SK-N-SH (cell line): ENCODE measurements at regions not wholly inside any gene's neighbourhood (a gene's known extent, or its start where the extent isn't known, plus 50 kb on each side); places are given as distances from the start of the nearest gene placed in this dataset.

Experiments used
- CTCF ChIA-PET: fragments of 300-600, 350-600 bp; formaldehyde crosslinking; extraction: SDS; loops from one replicate; lab custom pipeline; 2021; lab: Yijun Ruan, JAX
- POLR2A ChIA-PET: fragments of 350-600 bp; sonication (Branson Sonifier 250); formaldehyde crosslinking; extraction: SDS; loops from one replicate; lab custom pipeline; 2020; ENCODE audit warnings: antibody characterized with exemption, inconsistent platforms; lab: Yijun Ruan, JAX
- DNase-seq: peaks from one replicate; pipeline ENCODE4 v3.0.0; 2012
- H2AFZ ChIP-seq: fragments of 200-600 bp; sonication (generic); 2 replicates; pipeline ENCODE4 v1.8.1; 2016; ENCODE audit warnings: antibody characterized with exemption, mild to moderate bottlenecking, low read depth
- H3F3A ChIP-seq: fragments of 200-600 bp; sonication (generic); replicated peaks from 2 replicates; pipeline ENCODE3; 2016; ENCODE audit warnings: antibody characterized with exemption, mild to moderate bottlenecking; ENCODE audit not compliant: insufficient read depth
- H3K27ac ChIP-seq, 2 experiments: fragments of 200-500 bp in 1 of 2; fragments of 200-600 bp in 1 of 2; sonication (Bioruptor generic) in 1 of 2; sonication (generic), shearing (Covaris generic) in 1 of 2; 2 replicates each; pipeline versions ENCODE4 v1.5.1 to v1.6.1; 2014 to 2016; ENCODE audit warnings: low read depth in 2 of 2, inconsistent platforms in 1 of 2, low read length in 1 of 2, mild to moderate bottlenecking in 1 of 2, mixed read lengths in 1 of 2
- H3K27me3 ChIP-seq: fragments of 200-600 bp; sonication (generic), shearing (Covaris generic); 2 replicates; pipeline ENCODE4 v1.6.1; 2016; ENCODE audit warnings: mixed run types; ENCODE audit not compliant: insufficient read depth
- H3K36me3 ChIP-seq, 2 experiments: fragments of 200-500 bp in 1 of 2; fragments of 200-600 bp in 1 of 2; sonication (Bioruptor generic) in 1 of 2; sonication (generic) in 1 of 2; replicated peaks in 1 of 2; 2 replicates each; pipeline versions ENCODE3 to v1.5.1; 2014 to 2016; ENCODE audit warnings: low read length in 1 of 2, mild to moderate bottlenecking in 1 of 2; ENCODE audit not compliant: insufficient read depth in 2 of 2, control insufficient read depth in 1 of 2
- H3K4me1 ChIP-seq, 2 experiments: fragments of 200-500 bp in 1 of 2; fragments of 200-600 bp in 1 of 2; sonication (Bioruptor generic) in 1 of 2; sonication (generic), shearing (Covaris generic) in 1 of 2; 2 replicates each; pipeline versions ENCODE4 v1.5.1 to v1.6.1; 2014 to 2016; ENCODE audit warnings: low read depth in 1 of 2, low read length in 1 of 2, mixed run types in 1 of 2; ENCODE audit not compliant: insufficient read depth in 2 of 2, control insufficient read depth in 1 of 2
- H3K4me2 ChIP-seq: fragments of 200-600 bp; sonication (generic), shearing (Covaris generic); 2 replicates; pipeline ENCODE4 v1.6.1; 2017; ENCODE audit warnings: mixed run types
- H3K4me3 ChIP-seq, 2 experiments: fragments of 200-500 bp in 1 of 2; fragments of 200-600 bp in 1 of 2; sonication (Bioruptor generic) in 1 of 2; sonication (generic), shearing (Covaris generic) in 1 of 2; 2 replicates each; pipeline versions ENCODE4 v1.5.1 to v1.8.1; 2014 to 2016; ENCODE audit warnings: low read depth in 2 of 2, inconsistent platforms in 1 of 2, low read length in 1 of 2, mild to moderate bottlenecking in 1 of 2, mixed read lengths in 1 of 2, moderate library complexity in 1 of 2
- H3K79me2 ChIP-seq: fragments of 200-600 bp; sonication (generic); 2 replicates; pipeline ENCODE4 v1.8.1; 2017; ENCODE audit warnings: mild to moderate bottlenecking; ENCODE audit not compliant: insufficient read depth
- H3K9ac ChIP-seq: fragments of 200-600 bp; sonication (generic); 2 replicates; pipeline ENCODE4 v1.6.1; 2017; ENCODE audit warnings: mixed run types
- H3K9me2 ChIP-seq: fragments of 200-600 bp; sonication (generic); 2 replicates; pipeline ENCODE4 v1.6.1; 2017; ENCODE audit warnings: mixed run types
- H3K9me3 ChIP-seq: fragments of 200-600 bp; sonication (generic); 2 replicates; pipeline ENCODE4 v1.6.1; 2017; ENCODE audit warnings: mixed run types, mild to moderate bottlenecking, moderate library complexity
- H4K20me1 ChIP-seq: fragments of 200-600 bp; sonication (generic); 2 replicates; pipeline ENCODE4 v1.6.1; 2017; ENCODE audit warnings: mild to moderate bottlenecking, mixed run types; ENCODE audit not compliant: insufficient read depth
- CTCF ChIP-seq: fragments of 200-600 bp; sonication (generic); IDR thresholded peaks from 2 replicates; pipeline ENCODE4 v1.6.1; 2017; ENCODE audit warnings: antibody characterized with exemption, mild to moderate bottlenecking, moderate library complexity
- ELF1 ChIP-seq: IDR thresholded peaks from 2 replicates; pipeline ENCODE4 v1.4.0; 2012
- EP300 ChIP-seq, 2 experiments: IDR thresholded peaks; 2 replicates each; pipeline versions ENCODE4 v1.4.0 to v1.6.1; 2012; ENCODE audit warnings: borderline replicate concordance in 1 of 2, low read depth in 1 of 2, low read length in 1 of 2
- FOSL2 ChIP-seq: IDR thresholded peaks from 2 replicates; pipeline ENCODE4 v1.4.0; 2012; ENCODE audit warnings: low read depth, mild to moderate bottlenecking, moderate library complexity, borderline replicate concordance
- FOXJ3 ChIP-seq: sonication (generic); formaldehyde crosslinking; IDR thresholded peaks from 2 replicates; pipeline ENCODE4 v1.5.1; 2020; ENCODE audit warnings: mild to moderate bottlenecking, missing genetic modification reagents
- FOXM1 ChIP-seq: IDR thresholded peaks from 2 replicates; pipeline ENCODE4 v1.4.0; 2012; ENCODE audit warnings: low read depth, mild to moderate bottlenecking
- GABPA ChIP-seq: IDR thresholded peaks from 2 replicates; pipeline ENCODE4 v1.4.0; 2012; ENCODE audit warnings: low read depth, mild to moderate bottlenecking
- IRF3 ChIP-seq: fragments of 150-350 bp; IDR thresholded peaks from 2 replicates; pipeline ENCODE4 v1.6.1; 2016; ENCODE audit warnings: mild to moderate bottlenecking, low read depth, low read length
- MAX ChIP-seq: IDR thresholded peaks from 2 replicates; pipeline ENCODE4 v1.4.0; 2012; ENCODE audit warnings: low read depth
- MXI1 ChIP-seq: IDR thresholded peaks from 2 replicates; pipeline ENCODE4 v1.6.1; 2012; ENCODE audit warnings: mild to moderate bottlenecking, low read depth, low read length, improper control_type of control experiment
- NFIC ChIP-seq: IDR thresholded peaks from 2 replicates; pipeline ENCODE4 v1.4.0; 2012; ENCODE audit warnings: borderline replicate concordance
- NRF1 ChIP-seq: IDR thresholded peaks from 2 replicates; pipeline ENCODE4 v1.6.1; 2012; ENCODE audit warnings: low read depth, mild to moderate bottlenecking, low read length
- POLR2AphosphoS5 ChIP-seq: IDR thresholded peaks from 2 replicates; pipeline ENCODE4 v1.6.1; 2012; ENCODE audit warnings: low read depth, low read length
- RFX5 ChIP-seq: IDR thresholded peaks from 2 replicates; pipeline ENCODE4 v1.6.1; 2012; ENCODE audit warnings: mild to moderate bottlenecking, improper control_type of control experiment, low read length
- RXRA ChIP-seq: IDR thresholded peaks from 2 replicates; pipeline ENCODE4 v1.4.0; 2012; ENCODE audit warnings: low read depth, mild to moderate bottlenecking, borderline replicate concordance
- SIN3A ChIP-seq: IDR thresholded peaks from 2 replicates; pipeline ENCODE4 v1.6.1; 2012; ENCODE audit warnings: low read depth, mild to moderate bottlenecking, low read length, moderate library complexity, borderline replicate concordance
- TCF12 ChIP-seq: IDR thresholded peaks from 2 replicates; pipeline ENCODE4 v1.4.0; 2012
- TEAD4 ChIP-seq: IDR thresholded peaks from 2 replicates; pipeline ENCODE4 v1.4.0; 2012; ENCODE audit warnings: mild to moderate bottlenecking, borderline replicate concordance; ENCODE audit not compliant: insufficient read depth
- WGBS: methylation state at CpG from one replicate; pipeline ENCODE4 v1.1.6; 2017; ENCODE audit warnings: low lambda C conversion rate; 5-methylcytosine and 5-hydroxymethylcytosine counted together

GRCh38 chr2:8627019-8627691, 54.7 kb upstream of the ID2 start:
- H3F3A ChIP-seq: no peaks in the 10 kb centered on the region
- H3K79me2 ChIP-seq: no peaks in the 10 kb centered on the region
- no peak for TF ChIP-seq FOSL2
- TF ChIP-seq ELF1: no peak
- TF ChIP-seq FOXJ3 (CRISPR knock-in tag): no peak
- no peak for TF ChIP-seq POLR2AphosphoS5
- TF ChIP-seq CTCF: no peak
- no peak for TF ChIP-seq TCF12
- no peak for TF ChIP-seq RXRA
- TF ChIP-seq IRF3: no peak
- TF ChIP-seq MXI1: no peak
- no peak for TF ChIP-seq FOXM1
- TF ChIP-seq RFX5: no peak
- no peak for TF ChIP-seq EP300 (IDR thresholded peaks at IDR 0.05; ENCODE audit: borderline replicate concordance in 1 of 2, low read depth in 1 of 2, low read length in 1 of 2)
- DNase-seq: no peak
- 75% methylated on average over 11 of the region's 20 CpGs for WGBS
- no peaks in the 10 kb centered on the region for H3K9me2 ChIP-seq
- H2AFZ ChIP-seq: no peak overlapping the region
- peaks cover 0 to 14% of the 10 kb centered on the region in 2 experiments; a peak in 1 of 4 replicates for H3K4me1 ChIP-seq
- no peak overlapping the region for H3K4me3 ChIP-seq
- no peaks in the 10 kb centered on the region for H3K27me3 ChIP-seq
- CTCF ChIA-PET: interaction anchor here (0.6 to 1.0 kb wide), 2 partner anchors 11 to 21 kb away, joined by 3 read pairs; no protein-coding TSS in a partner anchor
- H3K9me3 ChIP-seq: no peaks in the 10 kb centered on the region
- H3K36me3 ChIP-seq: no peaks in the 10 kb centered on the region
- POLR2A ChIA-PET: no interaction called here
- no peak overlapping the region for H3K4me2 ChIP-seq
- no peak overlapping the region for H3K27ac ChIP-seq
- H3K9ac ChIP-seq: no peak overlapping the region
- no peaks in the 10 kb centered on the region for H4K20me1 ChIP-seq

GRCh38 chr2:8627692-8628085, 54.2 kb upstream of the ID2 start:
- 86% methylated on average over 5 of the region's 14 CpGs for WGBS
- POLR2A ChIA-PET: no interaction called here
- no peaks in the 10 kb centered on the region for H3K9me2 ChIP-seq
- no peaks in the 10 kb centered on the region for H3F3A ChIP-seq
- H3K27ac ChIP-seq: no peak overlapping the region
- H3K9ac ChIP-seq: no peak overlapping the region
- no peak overlapping the region for H3K4me2 ChIP-seq
- no peak overlapping the region for H3K4me3 ChIP-seq
- H3K9me3 ChIP-seq: no peaks in the 10 kb centered on the region
- no peaks in the 10 kb centered on the region for H3K27me3 ChIP-seq
- no peak overlapping the region for H2AFZ ChIP-seq
- H3K4me1 ChIP-seq: peaks cover 0 to 14% of the 10 kb centered on the region in 2 experiments; a peak in 1 of 4 replicates
- DNase-seq: no peak
- TF ChIP-seq NFIC (no peak), RFX5 (no peak), IRF3 (no peak), POLR2AphosphoS5 (no peak), SIN3A (no peak), MAX (no peak), FOXJ3 (CRISPR knock-in tag) (no peak), TEAD4 (no peak), NRF1 (no peak), GABPA (no peak)
- CTCF ChIA-PET: interaction anchor here (0.6 to 1.0 kb wide), 2 partner anchors 20 to 53 kb away, joined by 3 read pairs; no protein-coding TSS in a partner anchor
- no peaks in the 10 kb centered on the region for H3K79me2 ChIP-seq
- no peaks in the 10 kb centered on the region for H3K36me3 ChIP-seq
- no peaks in the 10 kb centered on the region for H4K20me1 ChIP-seq
